ENCODE measurements at regions not wholly inside any gene's neighbourhood (a gene's known extent, or its start where the extent isn't known, plus 50 kb on each side); places are given as distances from the start of the nearest gene placed in this dataset.
"Not testable (repeated sequence)": the region's sequence is repeated elsewhere in the genome, so short reads cannot be mapped to it uniquely, and the experiment has no call there.

DNA sequence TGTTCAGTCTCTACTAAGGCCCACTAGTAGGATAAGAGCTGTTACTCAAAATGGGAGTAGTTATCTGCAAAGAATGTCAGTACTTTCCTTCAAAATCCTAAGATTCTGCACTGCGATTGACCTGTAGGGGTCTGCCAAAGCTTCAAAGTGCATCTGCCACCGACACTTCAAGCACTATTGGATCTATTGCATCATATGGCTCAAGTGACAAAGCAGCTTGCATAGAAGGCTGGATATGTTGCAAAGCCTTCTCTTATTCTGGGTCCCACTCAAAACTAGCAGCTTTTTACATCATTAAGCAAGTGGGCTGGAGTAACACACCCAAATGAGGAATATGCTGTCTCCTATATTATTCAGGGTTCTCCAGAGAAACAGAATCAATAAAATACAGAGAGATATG is 115.4 kb upstream of the EMCN start:
- no peak overlapping the region for H3K27ac Mint-ChIP-seq
- H3K36me3 Mint-ChIP-seq (ENCODE audit: low read depth) = no peaks in the 10 kb centered on the region
- TF ChIP-seq, protein P1, sequence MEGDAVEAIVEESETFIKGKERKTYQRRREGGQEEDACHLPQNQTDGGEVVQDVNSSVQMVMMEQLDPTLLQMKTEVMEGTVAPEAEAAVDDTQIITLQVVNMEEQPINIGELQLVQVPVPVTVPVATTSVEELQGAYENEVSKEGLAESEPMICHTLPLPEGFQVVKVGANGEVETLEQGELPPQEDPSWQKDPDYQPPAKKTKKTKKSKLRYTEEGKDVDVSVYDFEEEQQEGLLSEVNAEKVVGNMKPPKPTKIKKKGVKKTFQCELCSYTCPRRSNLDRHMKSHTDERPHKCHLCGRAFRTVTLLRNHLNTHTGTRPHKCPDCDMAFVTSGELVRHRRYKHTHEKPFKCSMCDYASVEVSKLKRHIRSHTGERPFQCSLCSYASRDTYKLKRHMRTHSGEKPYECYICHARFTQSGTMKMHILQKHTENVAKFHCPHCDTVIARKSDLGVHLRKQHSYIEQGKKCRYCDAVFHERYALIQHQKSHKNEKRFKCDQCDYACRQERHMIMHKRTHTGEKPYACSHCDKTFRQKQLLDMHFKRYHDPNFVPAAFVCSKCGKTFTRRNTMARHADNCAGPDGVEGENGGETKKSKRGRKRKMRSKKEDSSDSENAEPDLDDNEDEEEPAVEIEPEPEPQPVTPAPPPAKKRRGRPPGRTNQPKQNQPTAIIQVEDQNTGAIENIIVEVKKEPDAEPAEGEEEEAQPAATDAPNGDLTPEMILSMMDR (IDR thresholded peaks at IDR 0.05; ENCODE audit: unreplicated experiment in 3 of 3) = no peak
- no peaks in the 10 kb centered on the region for H3K27me3 Mint-ChIP-seq (ENCODE audit: low read depth)
- H3K9me3 Mint-ChIP-seq = peaks cover 3% of the 10 kb centered on the region
- H3K4me3 Mint-ChIP-seq = no peak overlapping the region
- no peaks in the 10 kb centered on the region for H3K4me1 Mint-ChIP-seq

DNA sequence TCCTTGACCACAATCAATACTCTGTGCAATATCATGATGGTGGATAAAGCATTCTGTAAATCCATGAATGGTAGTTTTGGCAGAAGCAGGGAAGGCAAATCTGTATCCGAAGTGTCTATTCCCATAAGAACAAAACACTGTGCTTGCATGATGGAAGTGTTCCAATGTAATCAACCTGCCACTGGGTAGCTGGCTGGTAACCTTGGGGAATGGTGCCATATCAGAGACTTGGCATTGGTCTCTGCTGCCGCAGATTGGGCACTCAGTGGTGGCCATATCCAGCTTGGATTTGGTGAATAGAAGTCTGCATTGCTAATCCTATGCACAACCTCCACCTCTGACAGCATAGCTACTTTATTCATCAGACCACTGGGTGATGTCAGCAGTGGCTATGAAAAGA is 114.3 kb upstream of the EMCN start:
- Mint-ChIP-seq H3K4me1 (no peaks in the 10 kb centered on the region), H3K9me3 (peaks cover 4% of the 10 kb centered on the region), H3K27me3 (ENCODE audit: low read depth) (no peaks in the 10 kb centered on the region), H3K36me3 (ENCODE audit: low read depth) (no peaks in the 10 kb centered on the region), H3K4me3 (no peak overlapping the region), H3K27ac (no peak overlapping the region)
- TF ChIP-seq, protein P1 (IDR thresholded peaks at IDR 0.05; ENCODE audit: unreplicated experiment in 3 of 3) = no peak

DNA sequence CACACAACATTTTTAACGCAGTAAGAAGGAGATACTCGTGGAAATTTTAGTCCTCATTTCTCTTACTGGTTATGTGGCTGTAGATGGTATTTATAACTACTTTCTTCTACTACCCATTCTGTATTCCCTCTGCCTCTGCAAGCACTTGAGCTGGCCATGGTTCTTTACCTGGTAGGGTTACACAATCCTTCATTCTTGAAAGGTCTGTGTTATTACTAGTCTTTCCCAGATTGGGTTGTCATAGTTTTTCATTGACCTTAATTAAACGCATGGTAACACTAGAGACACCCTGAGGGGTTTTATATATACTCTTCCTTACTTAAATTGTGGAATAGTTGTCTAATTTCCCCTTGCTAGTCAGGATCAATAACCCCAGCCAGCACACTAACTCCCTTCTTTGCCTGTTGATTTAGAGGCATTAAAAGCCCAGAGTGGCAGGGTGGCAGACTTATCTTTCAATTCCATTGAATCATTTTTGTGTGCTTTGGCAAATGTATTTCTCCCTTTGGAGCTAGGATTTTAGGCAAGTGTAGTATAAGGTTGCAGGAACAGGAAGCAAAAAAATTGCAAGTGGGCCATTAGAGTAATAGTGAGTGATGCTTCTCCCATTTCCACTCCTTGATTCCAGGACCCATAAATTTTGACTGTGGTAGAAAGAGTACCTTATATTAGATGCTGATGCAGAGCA is 113.6 kb upstream of the EMCN start:
- Mint-ChIP-seq H3K4me1 (no peaks in the 10 kb centered on the region), H3K36me3 (ENCODE audit: low read depth) (no peaks in the 10 kb centered on the region), H3K27ac (no peak overlapping the region), H3K4me3 (no peak overlapping the region), H3K9me3 (peaks cover 4% of the 10 kb centered on the region), H3K27me3 (ENCODE audit: low read depth) (no peaks in the 10 kb centered on the region)
- TF ChIP-seq, protein P1 (IDR thresholded peaks at IDR 0.05; ENCODE audit: unreplicated experiment in 3 of 3) = no peak

DNA sequence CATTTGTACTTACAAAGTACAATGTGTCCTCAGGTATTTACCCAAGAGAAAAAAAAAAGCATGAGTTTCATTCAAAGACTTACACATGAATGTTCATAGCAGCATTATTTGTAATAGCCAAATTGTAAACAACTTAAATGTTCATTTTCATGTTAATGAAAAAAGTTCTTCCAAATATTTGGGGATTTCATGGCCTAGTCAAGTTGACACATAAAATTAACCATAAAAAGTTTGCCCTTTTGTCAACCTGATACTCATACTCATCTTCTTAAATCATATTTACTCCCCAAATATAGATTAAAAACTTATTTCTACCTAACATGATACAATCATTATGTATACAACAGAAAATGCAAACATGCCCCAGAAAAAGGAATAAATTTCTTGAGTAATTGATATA is 112.5 kb upstream of the EMCN start:
- no peaks in the 10 kb centered on the region for H3K27me3 Mint-ChIP-seq (ENCODE audit: low read depth)
- H3K9me3 Mint-ChIP-seq = peaks cover 13% of the 10 kb centered on the region
- H3K36me3 Mint-ChIP-seq (ENCODE audit: low read depth) = no peaks in the 10 kb centered on the region
- H3K27ac Mint-ChIP-seq = no peak overlapping the region
- no peaks in the 10 kb centered on the region for H3K4me1 Mint-ChIP-seq
- TF ChIP-seq, protein P1 (IDR thresholded peaks at IDR 0.05; ENCODE audit: unreplicated experiment in 3 of 3) = no peak
- H3K4me3 Mint-ChIP-seq = no peak overlapping the region

DNA sequence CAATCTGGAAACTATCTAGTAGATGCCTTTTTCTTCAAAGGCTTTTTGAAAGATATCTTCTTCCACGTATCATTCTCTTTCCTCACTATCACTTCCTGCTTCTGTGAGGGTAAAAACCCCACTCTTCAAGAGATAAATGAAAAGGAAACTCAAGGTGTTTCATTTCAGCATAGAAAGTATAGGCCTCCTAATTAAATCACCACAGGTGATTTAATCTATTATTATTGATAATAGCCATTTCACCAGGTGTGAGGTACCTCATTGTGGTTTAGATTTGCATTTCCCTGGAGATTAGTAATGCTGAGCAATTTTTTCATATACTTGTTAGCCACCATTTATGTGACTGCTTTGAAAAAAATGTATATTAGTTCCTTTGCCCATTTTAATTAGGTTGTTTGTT is 92.0 kb upstream of the EMCN start:
- H3K27me3 Mint-ChIP-seq (ENCODE audit: low read depth) = no peaks in the 10 kb centered on the region
- no peaks in the 10 kb centered on the region for H3K36me3 Mint-ChIP-seq (ENCODE audit: low read depth)
- TF ChIP-seq, protein P1 (IDR thresholded peaks at IDR 0.05; ENCODE audit: unreplicated experiment in 3 of 3) = no peak

DNA sequence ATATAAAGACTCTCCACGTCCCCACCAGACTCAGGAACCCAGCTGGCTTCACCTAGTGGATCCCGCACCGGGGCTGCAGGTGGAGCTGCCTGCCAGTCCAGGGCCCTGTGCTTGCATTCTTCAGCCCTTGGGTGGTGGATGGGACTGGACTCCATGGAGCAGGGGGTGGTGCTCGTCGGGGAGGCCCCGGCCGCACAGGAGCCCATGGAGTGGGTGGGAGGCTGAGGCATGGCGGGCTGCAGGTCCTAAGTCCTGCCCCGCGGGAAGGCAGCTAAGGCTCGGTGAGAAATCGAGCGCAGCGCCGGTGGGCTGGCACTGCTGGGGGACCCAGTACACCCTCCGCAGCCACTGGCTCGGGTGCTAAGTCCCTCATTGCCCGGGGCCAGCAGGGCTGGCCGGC is 90.8 kb upstream of the EMCN start:
- H3K36me3 Mint-ChIP-seq (ENCODE audit: low read depth); H3K27me3 Mint-ChIP-seq (ENCODE audit: low read depth); H3K9me3 Mint-ChIP-seq; H3K27ac Mint-ChIP-seq; H3K4me3 Mint-ChIP-seq; H3K4me1 Mint-ChIP-seq: not testable (repeated sequence)

More for the DNA sequence above, 92.0 kb upstream of the EMCN start:
- Mint-ChIP-seq H3K27ac (no peak overlapping the region), H3K4me3 (no peak overlapping the region), H3K9me3 (no peaks in the 10 kb centered on the region), H3K4me1 (no peaks in the 10 kb centered on the region)
